ENCODE measurements at regions not wholly inside any gene's neighbourhood (a gene's known extent, or its start where the extent isn't known, plus 50 kb on each side); places are given as distances from the start of the nearest gene placed in this dataset.

GRCh38 chrX:117002981-117003380 lies 540.2 kb upstream of the CT83 start:
- H3K27me3 ChIP-seq, result no peaks in the 10 kb centered on the region
- intact Hi-C loops (cut with DNase I), result no loop called here

GRCh38 chrX:116975517-116975916 lies 512.7 kb upstream of the CT83 start:
- DNase-seq, result no peak
- no peaks in the 10 kb centered on the region for H3K27me3 ChIP-seq
- H3K27ac ChIP-seq, result no peak overlapping the region
- intact Hi-C loops (cut with DNase I), result no loop called here
- H3K4me3 ChIP-seq, result no peak overlapping the region
- H3K9me3 ChIP-seq (replicated peaks in 1 of 3), result no peaks in the 10 kb centered on the region
- TF ChIP-seq CTCF (IDR thresholded peaks at IDR 0.05) (no peak), POLR2A (IDR thresholded peaks at IDR 0.05) (no peak)
- no peaks in the 10 kb centered on the region for H3K4me1 ChIP-seq (replicated peaks in 1 of 2)
- no peaks in the 10 kb centered on the region for H3K36me3 ChIP-seq (replicated peaks in 1 of 2)

More at GRCh38 chrX:117002981-117003380, 540.2 kb upstream of the CT83 start:
- no peak for TF ChIP-seq CTCF (IDR thresholded peaks at IDR 0.05)
- no peak for TF ChIP-seq POLR2A (IDR thresholded peaks at IDR 0.05)
- H3K27ac ChIP-seq, result no peak overlapping the region
- H3K4me1 ChIP-seq (replicated peaks in 1 of 2), result no peaks in the 10 kb centered on the region
- no peaks in the 10 kb centered on the region for H3K36me3 ChIP-seq (replicated peaks in 1 of 2)
- DNase-seq, result no peak
- WGBS, 4 donors, result 46 to 49% (median 47%) methylated on average over 3 of the region's 3 CpGs
- H3K9me3 ChIP-seq (replicated peaks in 1 of 3), result no peaks in the 10 kb centered on the region
- no peak overlapping the region for H3K4me3 ChIP-seq

GRCh38 chrX:116972362-116972761 lies 509.6 kb upstream of the CT83 start:
- H3K27me3 ChIP-seq, result no peaks in the 10 kb centered on the region
- H3K4me3 ChIP-seq, result no peak overlapping the region
- H3K4me1 ChIP-seq (replicated peaks in 1 of 2), result no peaks in the 10 kb centered on the region
- WGBS, 4 donors, result 30 to 64% (median 37%) methylated on average over 2 of the region's 2 CpGs
- no peak overlapping the region for H3K27ac ChIP-seq
- no peak for DNase-seq
- H3K9me3 ChIP-seq (replicated peaks in 1 of 3), result no peaks in the 10 kb centered on the region
- no peak for TF ChIP-seq CTCF (IDR thresholded peaks at IDR 0.05)
- no peak for TF ChIP-seq POLR2A (IDR thresholded peaks at IDR 0.05)
- no peaks in the 10 kb centered on the region for H3K36me3 ChIP-seq (replicated peaks in 1 of 2)
- intact Hi-C loops (cut with DNase I), result no loop called here

- no peak overlapping the region for H3K27ac ChIP-seq
- no peaks in the 10 kb centered on the region for H3K4me1 ChIP-seq (replicated peaks in 1 of 2)
- no peak for DNase-seq
- no peak overlapping the region for H3K4me3 ChIP-seq
- no peaks in the 10 kb centered on the region for H3K36me3 ChIP-seq (replicated peaks in 1 of 2)
- H3K9me3 ChIP-seq (replicated peaks in 1 of 3), result no peaks in the 10 kb centered on the region
- 16 to 37% (median 28%) methylated on average over 4 to 7 of the region's 7 CpGs for WGBS, 4 donors
- TF ChIP-seq CTCF (IDR thresholded peaks at IDR 0.05) (no peak), POLR2A (IDR thresholded peaks at IDR 0.05) (no peak)
- intact Hi-C loops (cut with DNase I), result no loop called here
- H3K27me3 ChIP-seq, result no peaks in the 10 kb centered on the region
Measured at GRCh38 chrX:116961872-116962582, 499.3 kb upstream of the CT83 start.

Data from adrenal gland (tissue), 9 donors.